Uterus (tissue), 3 donors: ENCODE measurements at regions not wholly inside any gene's neighbourhood (a gene's known extent, or its start where the extent isn't known, plus 50 kb on each side); places are given as distances from the start of the nearest gene placed in this dataset.

Source experiments
- DNase-seq, 2 donors: peaks; one replicate each; pipeline ENCODE4 v3.0.0-alpha.2; 2019 to 2020
- H3K27ac ChIP-seq, 2 donors: fragments of 200-600 bp; sonication (generic); 1 replicate in 1 of 2; 2 replicates in 1 of 2; pipeline ENCODE4 v1.5.1; 2016 to 2018
- H3K27me3 ChIP-seq, 2 donors: fragments of 200-600 bp; sonication (generic); one replicate each; pipeline ENCODE4 v1.5.1; 2018 to 2019; ENCODE audit warnings: control low read depth in 1 of 2
- H3K36me3 ChIP-seq, 2 donors: fragments of 200-600 bp; sonication (generic); one replicate each; pipeline ENCODE4 v1.5.1; 2019; ENCODE audit warnings: control low read depth in 1 of 2
- H3K4me1 ChIP-seq, 2 donors: fragments of 200-600 bp; sonication (generic); one replicate each; pipeline ENCODE4 v1.5.1; 2018 to 2019; ENCODE audit warnings: control low read depth in 1 of 2
- H3K4me3 ChIP-seq, 2 donors: fragments of 200-600 bp; sonication (generic); 1 replicate in 1 of 2; 2 replicates in 1 of 2; pipeline ENCODE4 v1.5.1; 2018 to 2019; ENCODE audit warnings: mild to moderate bottlenecking in 1 of 2
- H3K9me3 ChIP-seq, 2 donors: fragments of 200-600 bp; sonication (generic); one replicate each; pipeline ENCODE4 v1.5.1; 2019; ENCODE audit warnings: control low read depth in 1 of 2
- CTCF ChIP-seq, 4 experiments: fragments of 200-600 bp in 2 of 4; fragments of 450-650 bp in 2 of 4; sonication (generic) in 2 of 4; IDR thresholded peaks; one replicate each; pipeline ENCODE4 v1.5.1; 2016 to 2019; ENCODE audit warnings: antibody characterized with exemption in 4 of 4, mild to moderate bottlenecking in 2 of 4, moderate library complexity in 1 of 4
- POLR2A ChIP-seq, 2 donors: fragments of 450-650 bp; IDR thresholded peaks; one replicate each; pipeline ENCODE4 v1.6.1; 2016; ENCODE audit warnings: antibody characterized with exemption in 2 of 2, mild to moderate bottlenecking in 1 of 2, moderate library complexity in 1 of 2
- intact Hi-C: fragments of 100-400 bp; cut with DNase I; formaldehyde crosslinking; loops from one replicate; pipeline ENCODE4 v1.15.1; 2023; ENCODE audit warnings: low total_unique reads
- donor health status: DM: yes; HTN: yes; CAD: no.

GRCh38 chr10:88032566-88032965, 169.1 kb downstream of the PTEN start:
- Histone ChIP-seq H3K4me1 (no peaks in the 10 kb centered on the region), H3K4me3 (no peak overlapping the region), H3K9me3 (no peaks in the 10 kb centered on the region), H3K36me3 (no peaks in the 10 kb centered on the region), H3K27ac (no peak overlapping the region), H3K27me3 (no peaks in the 10 kb centered on the region)
- no peak for DNase-seq
- intact Hi-C loops, result no loop called here
- TF ChIP-seq POLR2A (IDR thresholded peaks at IDR 0.05) (no peak), CTCF (IDR thresholded peaks at IDR 0.05) (no peak)

- TF ChIP-seq CTCF (IDR thresholded peaks at IDR 0.05) (no peak), POLR2A (IDR thresholded peaks at IDR 0.05) (no peak)
- Histone ChIP-seq H3K27ac (no peak overlapping the region), H3K27me3 (no peaks in the 10 kb centered on the region), H3K36me3 (no peaks in the 10 kb centered on the region), H3K9me3 (no peaks in the 10 kb centered on the region), H3K4me3 (no peak overlapping the region), H3K4me1 (no peaks in the 10 kb centered on the region)
- no peak for DNase-seq
- intact Hi-C loops, result no loop called here
These were observed 170.0 kb downstream of the PTEN start for GRCh38 chr10:88033385-88033784.

GRCh38 chr10:88033793-88034192, 170.4 kb downstream of the PTEN start:
- no peak for DNase-seq
- no peak overlapping the region for H3K27ac ChIP-seq
- H3K36me3 ChIP-seq, result no peaks in the 10 kb centered on the region
- H3K4me3 ChIP-seq, result no peak overlapping the region
- intact Hi-C loops, result no loop called here
- no peaks in the 10 kb centered on the region for H3K27me3 ChIP-seq
- TF ChIP-seq CTCF (IDR thresholded peaks at IDR 0.05) (no peak), POLR2A (IDR thresholded peaks at IDR 0.05) (no peak)
- no peaks in the 10 kb centered on the region for H3K4me1 ChIP-seq
- no peaks in the 10 kb centered on the region for H3K9me3 ChIP-seq

- Histone ChIP-seq H3K27me3 (no peaks in the 10 kb centered on the region), H3K36me3 (no peaks in the 10 kb centered on the region), H3K27ac (no peak overlapping the region), H3K4me1 (no peaks in the 10 kb centered on the region), H3K9me3 (no peaks in the 10 kb centered on the region), H3K4me3 (no peak overlapping the region)
- TF ChIP-seq CTCF (IDR thresholded peaks at IDR 0.05) (no peak), POLR2A (IDR thresholded peaks at IDR 0.05) (no peak)
- intact Hi-C loops, result no loop called here
- DNase-seq, result no peak
These were observed 172.7 kb downstream of the PTEN start for GRCh38 chr10:88036126-88036525.

- Histone ChIP-seq H3K4me3 (no peak overlapping the region), H3K27me3 (no peaks in the 10 kb centered on the region), H3K36me3 (no peaks in the 10 kb centered on the region), H3K9me3 (no peaks in the 10 kb centered on the region), H3K27ac (no peak overlapping the region), H3K4me1 (no peaks in the 10 kb centered on the region)
- no peak for TF ChIP-seq POLR2A (IDR thresholded peaks at IDR 0.05)
- no peak for TF ChIP-seq CTCF (IDR thresholded peaks at IDR 0.05)
- no peak for DNase-seq
- intact Hi-C loops, result no loop called here
These were observed 174.2 kb downstream of the PTEN start for GRCh38 chr10:88037623-88038022.
